Fibroblast of the conjunctiva (primary cell): ENCODE measurements at regions not wholly inside any gene's neighbourhood (a gene's known extent, or its start where the extent isn't known, plus 50 kb on each side); places are given as distances from the start of the nearest gene placed in this dataset.

ENCODE experiments used
- DNase-seq: peaks from one replicate; pipeline ENCODE4 v3.0.0-alpha.2; 2010; ENCODE audit warnings: low read depth

DNA sequence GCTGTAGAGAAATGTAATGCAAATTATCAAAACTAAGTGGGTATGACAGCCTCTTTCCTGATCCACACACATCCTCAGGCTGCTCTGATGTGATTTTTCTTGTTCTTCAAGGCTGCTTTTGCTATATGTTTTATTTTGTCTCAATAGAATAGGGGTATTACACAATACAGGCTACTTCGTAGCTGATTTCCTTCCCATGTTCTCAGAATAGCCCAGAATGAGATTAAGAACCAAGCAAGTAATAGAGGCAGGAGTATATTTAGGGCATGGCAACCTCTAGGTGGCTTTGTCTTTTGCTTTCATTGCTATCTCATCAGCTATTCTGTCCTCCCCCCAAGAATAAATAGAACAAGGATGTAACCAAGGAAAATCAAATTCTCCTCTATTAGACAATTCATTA, 241.8 kb downstream of the ALDH8A1 start:
- DNase-seq = no peak

- DNase-seq = no peak
Measured at GRCh38 chr6:134707342-134708031, 242.4 kb downstream of the ALDH8A1 start.

DNA sequence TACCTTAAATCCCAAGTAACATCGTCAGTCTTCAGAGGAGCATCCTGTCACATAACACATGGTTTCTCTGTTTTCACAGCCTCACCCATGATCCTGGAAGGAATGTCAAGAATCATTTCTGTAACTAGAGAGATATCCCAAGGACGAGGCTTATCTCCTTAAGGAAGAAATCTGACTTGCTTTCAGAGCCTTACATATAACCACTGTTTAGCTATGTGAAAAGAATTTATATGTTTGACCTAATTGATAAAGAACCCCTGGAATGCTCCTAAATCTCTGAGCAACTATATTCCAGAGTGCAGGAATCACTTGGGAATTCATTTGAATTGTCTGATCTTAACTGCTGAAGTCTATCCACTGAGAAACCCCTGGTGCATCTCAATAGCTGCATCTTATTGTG, 243.1 kb downstream of the ALDH8A1 start:
- no peak for DNase-seq

GRCh38 chr6:134706153-134706552, 243.7 kb downstream of the ALDH8A1 start:
- no peak for DNase-seq

DNA sequence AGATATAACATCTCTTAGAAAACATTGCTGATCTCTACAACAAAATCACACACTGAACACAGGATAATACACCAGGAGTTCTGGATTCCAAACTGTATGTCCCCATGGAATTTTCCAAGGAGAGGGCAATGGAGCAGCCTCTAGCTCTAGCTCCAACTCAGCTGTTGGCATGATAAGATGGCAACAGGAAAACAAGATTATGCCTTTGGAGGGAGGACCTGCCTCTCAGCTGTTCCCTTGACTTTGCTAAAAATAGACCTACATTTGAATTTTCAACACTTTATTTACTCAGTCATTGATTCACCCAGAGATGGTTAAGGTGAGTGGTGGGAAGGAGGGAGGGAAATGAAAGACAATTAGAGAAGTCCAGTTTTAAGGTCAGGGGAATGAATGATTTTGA, 246.7 kb downstream of the ALDH8A1 start:
- DNase-seq = no peak

- no peak for DNase-seq
Measured at GRCh38 chr6:134702279-134702678, 247.6 kb downstream of the ALDH8A1 start.

- no peak for DNase-seq
Measured at GRCh38 chr6:134701301-134701700, 248.6 kb downstream of the ALDH8A1 start.

DNA sequence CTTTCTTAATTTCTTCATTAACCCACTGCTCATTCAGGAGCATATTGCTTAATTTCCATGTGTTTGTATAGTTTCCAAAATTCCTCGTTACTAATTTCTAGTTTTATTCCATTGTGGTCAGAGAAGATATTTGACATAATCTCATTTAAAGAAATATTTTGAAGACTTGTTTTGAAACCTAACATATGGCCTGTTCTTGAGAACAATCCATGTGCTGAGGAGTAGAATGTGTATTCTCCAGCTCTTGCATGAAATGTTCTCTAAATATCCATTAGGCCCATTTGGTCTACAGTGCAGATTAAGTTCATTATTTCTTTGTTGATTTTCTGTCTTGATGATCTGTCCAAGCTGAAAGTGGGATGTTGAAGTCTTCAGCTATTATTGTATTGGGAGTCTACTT, 251.7 kb downstream of the ALDH8A1 start:
- DNase-seq = no peak

DNA sequence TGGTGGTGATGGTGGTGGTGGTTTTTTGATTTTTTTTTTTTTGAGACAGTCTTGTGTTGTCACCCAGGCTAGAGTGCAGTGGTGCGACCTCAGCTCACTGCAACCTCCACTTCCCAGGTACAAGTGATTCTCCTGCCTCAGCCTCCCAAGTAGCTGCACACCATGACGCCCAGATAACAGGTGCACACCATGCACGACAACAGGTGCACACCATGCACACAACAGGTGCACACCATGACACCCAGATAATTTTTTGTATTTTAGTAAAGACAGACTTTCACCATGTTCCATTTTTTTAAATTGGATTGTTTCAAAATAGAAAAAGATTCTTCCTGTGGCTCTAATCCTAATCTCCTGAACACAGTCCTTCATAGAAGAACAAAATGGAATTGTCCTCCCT, 257.9 kb downstream of the ALDH8A1 start:
- DNase-seq = no peak

GRCh38 chr6:134691180-134691579, 258.7 kb downstream of the ALDH8A1 start:
- DNase-seq = no peak

DNA sequence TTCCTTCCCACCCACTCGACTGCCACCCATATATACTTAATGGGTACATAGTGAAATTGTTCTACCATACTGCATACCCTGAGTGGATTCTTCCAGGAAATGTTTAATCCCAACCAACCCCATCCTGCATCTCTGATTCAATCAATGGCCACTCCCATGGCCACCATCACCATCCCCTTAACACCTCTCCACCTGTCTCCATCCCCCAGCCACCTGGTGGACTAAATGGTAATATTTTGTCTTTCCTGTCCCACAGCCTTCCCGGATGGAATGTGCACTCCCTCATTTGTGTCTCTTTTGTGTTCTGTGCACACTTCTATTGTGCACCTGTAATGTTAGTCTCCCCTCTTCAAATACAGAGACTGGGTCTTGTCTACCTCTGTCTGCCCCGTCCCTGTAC, 259.9 kb downstream of the ALDH8A1 start:
- DNase-seq = no peak

DNA sequence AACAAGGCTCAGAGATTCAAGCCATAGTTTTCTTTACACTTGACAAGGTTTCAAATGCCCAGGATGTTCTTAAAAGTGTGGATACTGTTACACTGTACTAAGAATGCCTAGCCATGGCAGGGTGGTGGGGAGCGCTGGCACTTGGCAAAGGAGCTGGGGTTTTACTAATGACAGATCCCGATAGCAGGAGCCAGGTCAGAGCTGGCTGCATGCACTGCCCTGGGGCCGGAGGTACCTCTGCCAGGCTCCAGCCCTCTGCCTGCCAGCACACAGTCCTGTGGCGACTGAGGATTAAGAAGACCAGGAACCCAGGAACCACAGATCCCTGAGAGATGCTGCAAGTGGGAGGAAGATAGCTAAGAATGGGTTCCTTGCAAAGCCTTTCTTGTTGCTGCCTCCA, 260.3 kb downstream of the ALDH8A1 start:
- DNase-seq = no peak

- DNase-seq = no peak
Measured at GRCh38 chr6:134689177-134689576, 260.7 kb downstream of the ALDH8A1 start.

- no peak for DNase-seq
Measured at GRCh38 chr6:134686071-134686470, 263.8 kb downstream of the ALDH8A1 start.

DNA sequence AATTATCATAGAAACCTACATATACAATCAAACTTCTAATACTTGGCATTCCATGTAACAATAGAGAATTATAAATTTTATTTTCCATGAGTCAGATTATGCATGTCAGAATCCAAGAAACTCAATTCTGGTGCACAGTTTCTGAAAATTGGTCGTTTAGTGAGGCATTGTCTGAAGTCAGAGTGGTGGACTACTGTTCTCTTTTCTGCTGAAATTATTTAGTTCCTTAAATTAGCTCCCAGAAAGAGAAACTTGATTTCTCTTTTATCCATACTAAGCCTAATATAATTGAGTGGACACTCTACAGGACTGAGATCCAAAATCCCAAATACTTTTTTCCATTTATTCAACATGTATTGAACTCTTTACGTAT, 265.5 kb downstream of the ALDH8A1 start:
- DNase-seq = no peak

DNA sequence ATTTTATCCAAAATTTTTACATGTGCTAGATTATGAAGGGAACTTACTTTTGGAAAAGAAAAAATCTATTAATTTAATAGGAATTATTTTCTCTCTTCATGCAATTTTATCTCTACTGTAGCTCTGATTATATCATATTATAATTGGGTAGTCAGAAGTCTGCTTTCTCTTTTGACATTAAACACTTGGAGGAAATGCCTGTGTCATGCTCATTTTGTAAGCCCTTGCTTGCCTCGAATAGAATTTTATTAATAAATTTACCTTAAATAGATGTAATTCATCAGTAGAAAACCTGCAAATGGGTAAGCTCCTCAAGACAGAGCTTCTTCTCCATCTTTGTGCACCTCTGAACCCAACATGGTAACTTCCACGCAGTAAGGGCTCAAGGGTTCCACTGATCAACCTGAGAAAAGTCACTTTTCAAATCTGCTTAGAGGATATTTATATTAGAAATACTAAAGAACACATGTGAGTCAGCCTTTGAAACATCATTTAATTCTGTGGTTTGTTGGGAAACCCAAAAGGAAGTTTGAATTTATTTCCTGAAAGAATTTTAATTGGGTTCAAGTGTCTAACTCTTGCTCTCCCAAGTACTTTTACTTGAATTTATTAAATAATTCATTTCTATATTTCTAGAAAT, 266.0 kb downstream of the ALDH8A1 start:
- no peak for DNase-seq

- no peak for DNase-seq
Measured at GRCh38 chr6:134680433-134680832, 269.5 kb downstream of the ALDH8A1 start.

DNA sequence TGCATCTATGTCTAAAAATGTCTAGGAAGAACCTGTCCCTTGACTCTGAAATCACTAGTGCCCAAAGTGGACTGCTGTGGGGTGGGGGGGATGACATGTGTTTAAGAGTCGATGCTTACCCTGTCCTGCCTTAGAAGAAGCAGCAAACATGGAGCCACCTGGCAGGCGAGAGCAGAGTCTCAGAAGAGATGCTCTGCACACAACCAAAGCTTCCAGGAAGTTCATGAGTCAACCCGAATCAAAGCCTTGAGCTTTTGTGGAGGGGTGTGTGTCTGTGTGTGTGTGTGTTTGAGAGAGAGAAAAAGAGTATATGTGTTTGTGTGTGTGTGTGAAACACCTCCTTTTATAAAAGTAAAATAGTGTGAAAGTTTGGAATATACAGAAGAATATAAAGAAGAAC, 269.9 kb downstream of the ALDH8A1 start:
- DNase-seq = no peak

DNA sequence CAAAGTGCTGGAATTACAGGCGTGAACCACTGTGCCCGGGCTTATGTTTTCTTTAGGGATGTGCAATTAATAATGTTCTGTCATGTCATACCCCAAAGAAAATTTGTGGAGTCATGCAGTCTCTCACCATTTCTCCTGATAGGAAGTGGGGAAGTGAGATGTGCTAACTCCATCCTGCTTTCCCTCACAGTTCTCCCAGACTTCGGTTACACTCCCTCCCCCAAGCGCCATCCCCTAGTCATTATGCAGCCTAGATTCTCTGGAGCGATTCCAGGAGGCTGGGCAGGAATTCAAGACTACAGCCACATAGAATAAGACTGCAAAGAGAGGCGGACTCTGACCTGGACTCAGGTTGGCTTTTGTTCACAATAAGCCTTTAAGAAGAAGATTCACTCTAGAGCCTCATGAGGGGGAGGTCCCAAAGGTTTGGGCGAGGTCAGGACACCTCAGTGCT, 271.4 kb downstream of the ALDH8A1 start:
- no peak for DNase-seq

- DNase-seq = peak; percentile 78
Measured at GRCh38 chr6:134676307-134677281, 273.3 kb downstream of the ALDH8A1 start.

DNA sequence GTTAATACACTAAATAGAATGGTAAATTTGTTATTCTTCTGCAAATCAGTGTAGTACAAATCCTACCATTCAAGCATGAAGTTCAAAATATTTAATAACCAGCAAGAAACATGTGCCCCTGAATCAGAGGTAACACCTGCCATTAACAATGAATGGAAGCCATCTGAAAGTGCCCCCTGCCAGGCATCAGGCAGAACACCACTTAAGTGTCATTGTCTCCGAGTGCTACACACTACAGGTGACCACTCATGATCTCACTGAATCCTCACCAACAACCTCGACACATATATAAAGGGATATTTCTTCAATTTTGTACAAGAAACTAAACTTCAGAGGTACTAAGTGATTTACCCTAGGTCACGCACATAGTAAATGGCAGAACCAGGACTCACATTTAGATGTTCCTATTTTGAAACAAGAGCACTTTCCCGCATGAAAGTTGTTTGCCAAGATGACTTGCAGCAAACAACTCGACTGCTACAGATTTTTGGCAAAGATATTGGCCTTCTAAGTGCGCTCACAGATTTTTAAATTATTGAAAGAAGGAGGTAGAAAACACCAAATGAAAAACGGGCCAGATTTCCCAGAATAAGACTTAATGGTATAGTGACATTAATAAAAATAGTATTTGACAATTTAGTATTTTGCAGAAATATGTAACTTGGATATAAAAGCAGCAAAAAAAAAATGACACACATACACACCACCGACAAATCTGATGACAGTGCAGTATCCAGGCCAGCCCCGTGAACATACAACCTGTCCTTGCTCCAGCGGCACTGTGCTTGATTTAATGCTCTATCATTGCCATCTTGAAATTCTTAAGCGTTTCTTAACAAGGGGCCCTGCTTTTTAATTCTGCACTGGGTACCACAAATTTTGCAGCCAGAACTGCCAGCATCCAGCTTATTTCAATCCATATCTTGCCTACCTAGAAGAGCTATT, 274.5 kb downstream of the ALDH8A1 start:
- no peak for DNase-seq

GRCh38 chr6:134674562-134674961, 275.3 kb downstream of the ALDH8A1 start:
- DNase-seq = no peak
